Left lung (tissue), 4 donors: ENCODE measurements at regions not wholly inside any gene's neighbourhood (a gene's known extent, or its start where the extent isn't known, plus 50 kb on each side); places are given as distances from the start of the nearest gene placed in this dataset.
A peak's percentile ranks its signal among the peaks of the same experiment; 100 is the strongest.

Experiments used
- ATAC-seq: fragments of 200-7000 bp; cut with Tn5 transposase; one replicate; pipeline ENCODE4 v1.9.1; 2020; ENCODE audit warnings: moderate library complexity
- DNase-seq, 4 donors: peaks; one replicate each; pipeline ENCODE4 v3.0.0-alpha.2; 2013 to 2020
- H3K27ac ChIP-seq, 2 donors: fragments of 200-600 bp; sonication (generic) in 1 of 2; one replicate each; pipeline versions ENCODE4 v1.5.0 to v1.8.0; 2020 to 2021
- H3K27me3 ChIP-seq, 2 donors: fragments of 200-600 bp; sonication (generic) in 1 of 2; one replicate each; pipeline versions ENCODE4 v1.5.0 to v1.8.0; 2020 to 2021
- H3K36me3 ChIP-seq, 2 donors: fragments of 200-600 bp; sonication (generic) in 1 of 2; one replicate each; pipeline versions ENCODE4 v1.5.0 to v1.8.0; 2020 to 2021
- H3K4me1 ChIP-seq, 2 donors: fragments of 200-600 bp; one replicate each; pipeline ENCODE4 v1.8.0; 2021
- H3K4me3 ChIP-seq, 2 donors: fragments of 200-600 bp; sonication (generic) in 1 of 2; one replicate each; pipeline versions ENCODE4 v1.5.0 to v1.8.0; 2020 to 2021; ENCODE audit warnings: mild to moderate bottlenecking in 1 of 2
- H3K9me3 ChIP-seq, 2 donors: fragments of 200-600 bp; sonication (generic) in 1 of 2; one replicate each; pipeline versions ENCODE4 v1.5.0 to v1.8.0; 2020 to 2021
- intact Hi-C, 2 donors: fragments of 100-400 bp; cut with DNase I; formaldehyde crosslinking; loops; one replicate each; pipeline versions ENCODE4 v1.11.2 to v1.14.2; 2022
- TF ChIP-seq, protein P1 (sequence below), 2 donors: fragments of 200-600 bp; sonication (generic) in 1 of 2; IDR thresholded peaks; one replicate each; pipeline versions ENCODE4 v1.5.0 to v1.8.0; 2021; ENCODE audit warnings: antibody characterized with exemption in 2 of 2
- donor health status: DM: no; HTN: yes; CAD: no.
- donor health status: DM: no; HTN: no; CAD: no.

DNA sequence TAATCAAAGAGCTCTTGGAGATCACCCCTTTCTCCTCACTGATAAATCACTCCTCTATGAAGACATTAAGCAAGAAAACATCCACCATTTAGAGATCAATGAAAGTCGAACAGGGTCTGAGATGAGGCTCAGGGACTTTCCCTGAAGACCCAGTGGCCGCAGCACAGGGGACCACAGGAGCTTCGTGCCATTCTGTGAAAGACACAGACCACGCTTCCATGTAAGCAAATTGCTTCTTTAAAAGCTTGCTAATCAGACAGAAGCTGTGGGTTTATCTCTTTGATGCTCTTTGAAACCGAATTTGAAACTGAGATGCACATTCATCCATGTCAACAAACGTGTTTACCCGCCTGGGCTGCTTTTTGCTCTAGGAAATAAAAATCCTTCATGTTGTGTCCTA is 231.9 kb upstream of the PPP2R2D start:
- H3K4me1 ChIP-seq: no peaks in the 10 kb centered on the region
- no peak for ATAC-seq
- H3K9me3 ChIP-seq: peaks cover 0 to 13% of the 10 kb centered on the region in 2 donors
- H3K27me3 ChIP-seq: no peaks in the 10 kb centered on the region
- intact Hi-C loops: no loop called here
- peak in 1 of 4 donors; percentile 16 for DNase-seq
- no peak overlapping the region for H3K4me3 ChIP-seq
- no peak overlapping the region for H3K27ac ChIP-seq
- no peaks in the 10 kb centered on the region for H3K36me3 ChIP-seq
- TF ChIP-seq, protein P1, sequence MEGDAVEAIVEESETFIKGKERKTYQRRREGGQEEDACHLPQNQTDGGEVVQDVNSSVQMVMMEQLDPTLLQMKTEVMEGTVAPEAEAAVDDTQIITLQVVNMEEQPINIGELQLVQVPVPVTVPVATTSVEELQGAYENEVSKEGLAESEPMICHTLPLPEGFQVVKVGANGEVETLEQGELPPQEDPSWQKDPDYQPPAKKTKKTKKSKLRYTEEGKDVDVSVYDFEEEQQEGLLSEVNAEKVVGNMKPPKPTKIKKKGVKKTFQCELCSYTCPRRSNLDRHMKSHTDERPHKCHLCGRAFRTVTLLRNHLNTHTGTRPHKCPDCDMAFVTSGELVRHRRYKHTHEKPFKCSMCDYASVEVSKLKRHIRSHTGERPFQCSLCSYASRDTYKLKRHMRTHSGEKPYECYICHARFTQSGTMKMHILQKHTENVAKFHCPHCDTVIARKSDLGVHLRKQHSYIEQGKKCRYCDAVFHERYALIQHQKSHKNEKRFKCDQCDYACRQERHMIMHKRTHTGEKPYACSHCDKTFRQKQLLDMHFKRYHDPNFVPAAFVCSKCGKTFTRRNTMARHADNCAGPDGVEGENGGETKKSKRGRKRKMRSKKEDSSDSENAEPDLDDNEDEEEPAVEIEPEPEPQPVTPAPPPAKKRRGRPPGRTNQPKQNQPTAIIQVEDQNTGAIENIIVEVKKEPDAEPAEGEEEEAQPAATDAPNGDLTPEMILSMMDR (IDR thresholded peaks at IDR 0.05): no peak

DNA sequence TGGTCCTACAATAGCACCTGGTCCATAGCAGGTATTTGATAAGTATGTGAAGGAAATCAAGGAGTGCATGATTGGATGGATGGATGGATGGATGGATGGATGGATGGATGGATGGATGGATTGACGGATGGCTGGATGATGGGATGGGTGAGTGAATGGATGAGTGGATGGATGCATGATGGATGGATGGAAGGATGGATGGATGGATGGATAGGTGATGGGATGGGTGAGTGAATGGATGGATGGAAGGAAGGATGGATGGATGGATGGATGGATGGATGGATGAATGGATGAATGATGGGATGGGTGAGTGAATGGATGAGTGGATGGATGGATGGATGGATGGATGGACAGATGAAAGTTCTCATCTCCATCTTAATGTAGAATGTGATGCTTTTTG is 231.0 kb upstream of the PPP2R2D start:
- intact Hi-C loops: no loop called here
- H3K9me3 ChIP-seq: peaks cover 0 to 13% of the 10 kb centered on the region in 2 donors
- DNase-seq: no peak
- no peak overlapping the region for H3K27ac ChIP-seq
- H3K36me3 ChIP-seq: no peaks in the 10 kb centered on the region
- TF ChIP-seq, protein P1 (IDR thresholded peaks at IDR 0.05): no peak
- no peak overlapping the region for H3K4me3 ChIP-seq
- no peaks in the 10 kb centered on the region for H3K27me3 ChIP-seq
- ATAC-seq: no peak
- no peaks in the 10 kb centered on the region for H3K4me1 ChIP-seq

DNA sequence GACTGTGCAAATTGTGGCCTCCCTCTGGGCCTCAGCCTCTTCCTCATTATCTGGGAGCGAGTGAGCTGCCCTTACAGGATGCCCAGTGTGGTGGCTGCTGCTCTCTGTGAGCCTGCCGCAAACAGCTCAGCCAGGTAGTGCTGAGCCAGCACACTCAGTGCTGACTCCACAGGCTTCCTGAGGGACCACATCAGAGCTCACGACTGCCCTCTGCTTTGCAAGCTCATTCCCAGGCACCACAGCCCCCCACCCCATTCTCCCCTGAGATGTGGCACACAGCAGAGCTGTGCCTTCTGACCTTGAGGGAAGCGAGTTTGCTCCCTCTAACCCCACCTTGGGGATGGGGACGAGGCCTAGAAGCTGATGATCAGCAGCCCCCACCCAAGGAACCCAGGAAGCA is 230.5 kb upstream of the PPP2R2D start:
- DNase-seq (peak in 1 of 4 donors; percentile 18), ATAC-seq (no peak)
- no peaks in the 10 kb centered on the region for H3K4me1 ChIP-seq
- TF ChIP-seq, protein P1 (IDR thresholded peaks at IDR 0.05): no peak
- no peaks in the 10 kb centered on the region for H3K27me3 ChIP-seq
- intact Hi-C loops: no loop called here
- no peak overlapping the region for H3K27ac ChIP-seq
- no peak overlapping the region for H3K4me3 ChIP-seq
- H3K9me3 ChIP-seq: peaks cover 0 to 13% of the 10 kb centered on the region in 2 donors
- no peaks in the 10 kb centered on the region for H3K36me3 ChIP-seq

DNA sequence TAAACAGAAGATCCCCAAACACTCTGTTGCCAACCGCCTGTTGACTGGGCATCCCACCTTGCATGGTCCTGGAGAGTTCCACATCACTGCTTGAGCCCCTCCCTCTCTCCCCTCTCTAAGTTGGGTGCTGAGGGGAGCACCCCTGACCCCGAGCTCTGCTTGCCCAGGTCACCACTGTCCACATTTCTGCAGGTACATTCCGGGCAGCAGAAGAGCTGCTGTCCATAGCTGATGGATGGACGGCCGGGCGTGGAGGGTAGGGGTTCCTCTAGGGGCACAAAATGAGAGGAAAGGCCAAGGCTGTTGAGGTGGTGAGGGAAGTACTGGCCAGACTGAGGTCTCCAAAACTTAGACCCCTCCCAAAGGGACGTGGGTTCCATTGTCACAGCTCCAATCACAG is 227.4 kb upstream of the PPP2R2D start:
- Histone ChIP-seq H3K36me3 (no peaks in the 10 kb centered on the region), H3K9me3 (peaks cover 0 to 13% of the 10 kb centered on the region in 2 donors), H3K27me3 (peaks cover 0 to 18% of the 10 kb centered on the region in 2 donors), H3K27ac (no peak overlapping the region), H3K4me1 (no peaks in the 10 kb centered on the region), H3K4me3 (no peak overlapping the region)
- intact Hi-C loops: no loop called here
- TF ChIP-seq, protein P1 (IDR thresholded peaks at IDR 0.05): no peak
- DNase-seq: peak in 1 of 4 donors; percentile 39
- no peak for ATAC-seq

DNA sequence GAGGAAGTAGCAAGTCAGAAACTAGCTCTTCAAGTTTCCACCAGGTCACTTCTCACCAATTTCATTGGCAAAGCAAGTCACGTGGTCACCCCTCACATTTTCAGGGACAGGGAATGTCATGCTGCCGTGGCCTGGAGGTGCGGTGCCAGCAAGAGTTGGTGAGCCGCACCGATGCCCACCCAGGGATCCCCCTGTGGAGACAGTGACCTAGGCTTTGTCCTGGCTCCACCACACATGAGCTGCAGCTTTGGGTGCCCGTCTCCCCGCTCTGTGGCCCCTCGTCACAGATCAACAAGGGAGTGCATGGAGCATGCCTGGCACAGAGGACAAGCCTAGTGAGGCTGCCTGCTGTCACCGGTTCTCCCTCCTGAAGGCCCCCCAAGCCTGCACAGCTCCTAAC is 226.7 kb upstream of the PPP2R2D start:
- TF ChIP-seq, protein P1 (IDR thresholded peaks at IDR 0.05): no peak

More for the DNA sequence above, 226.7 kb upstream of the PPP2R2D start:
- H3K4me1 ChIP-seq: no peaks in the 10 kb centered on the region
- peaks cover 0 to 18% of the 10 kb centered on the region in 2 donors for H3K27me3 ChIP-seq
- no peaks in the 10 kb centered on the region for H3K36me3 ChIP-seq
- intact Hi-C loops: no loop called here
- peaks cover 0 to 13% of the 10 kb centered on the region in 2 donors for H3K9me3 ChIP-seq
- ATAC-seq (no peak), DNase-seq (peak in 1 of 4 donors; percentile 48)
- no peak overlapping the region for H3K4me3 ChIP-seq
- no peak overlapping the region for H3K27ac ChIP-seq
